ENCODE measurements at regions not wholly inside any gene's neighbourhood (a gene's known extent, or its start where the extent isn't known, plus 50 kb on each side); places are given as distances from the start of the nearest gene placed in this dataset.

DNA sequence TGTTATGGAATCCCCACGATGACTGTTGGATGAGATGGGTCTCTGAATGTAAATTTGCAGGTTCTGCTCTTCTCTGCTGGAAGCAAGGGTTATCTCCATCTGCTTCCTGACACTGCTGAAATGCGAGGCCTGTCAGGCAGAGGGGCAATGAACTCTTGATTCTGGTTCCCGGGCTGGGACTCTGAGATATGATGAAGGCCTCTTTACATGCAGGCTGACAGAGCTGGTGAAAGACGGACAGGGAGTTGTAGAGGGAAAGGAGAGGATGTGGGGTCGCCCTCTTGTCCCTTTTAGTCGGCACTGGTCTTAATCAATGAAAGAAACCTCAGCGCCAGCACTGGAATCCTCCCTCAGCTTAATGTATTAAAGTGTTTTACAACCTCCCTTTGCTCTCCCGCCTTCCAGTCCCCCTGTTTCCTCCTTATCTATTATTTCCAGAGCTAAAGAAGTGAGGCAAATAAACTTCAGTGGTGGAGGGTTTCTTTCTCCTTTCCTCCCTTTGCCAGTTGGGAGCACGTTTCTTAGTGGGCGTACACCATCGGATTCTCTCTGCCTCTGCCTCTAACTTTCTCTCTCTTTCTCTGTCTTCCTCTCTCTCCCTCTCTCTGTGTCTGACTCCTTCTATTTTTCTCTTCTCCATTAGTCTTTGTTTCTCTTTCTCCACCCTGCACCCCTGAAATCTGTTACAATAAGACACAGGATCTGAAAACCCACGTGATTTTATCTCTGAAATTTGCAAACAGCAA is 145.6 kb downstream of the BAMBI start (continued):
- TF ChIP-seq SIN3A (IDR thresholded peaks at IDR 0.05; ENCODE audit: borderline replicate concordance in 2 of 2, control insufficient read depth in 1 of 2, low read depth in 2 of 2, low read length in 2 of 2) = no peak; a peak in 1 of 4 replicates
- TF ChIP-seq ZBTB34 (CRISPR knock-in tag; IDR thresholded peaks at IDR 0.05) = no peak
- peak; percentile 53 for TF ChIP-seq STAT5A (IDR thresholded peaks at IDR 0.05; ENCODE audit: borderline replicate concordance, low read length)
- no peak for TF ChIP-seq PREB (CRISPR knock-in tag; IDR thresholded peaks at IDR 0.05)
- TF ChIP-seq, protein P1, sequence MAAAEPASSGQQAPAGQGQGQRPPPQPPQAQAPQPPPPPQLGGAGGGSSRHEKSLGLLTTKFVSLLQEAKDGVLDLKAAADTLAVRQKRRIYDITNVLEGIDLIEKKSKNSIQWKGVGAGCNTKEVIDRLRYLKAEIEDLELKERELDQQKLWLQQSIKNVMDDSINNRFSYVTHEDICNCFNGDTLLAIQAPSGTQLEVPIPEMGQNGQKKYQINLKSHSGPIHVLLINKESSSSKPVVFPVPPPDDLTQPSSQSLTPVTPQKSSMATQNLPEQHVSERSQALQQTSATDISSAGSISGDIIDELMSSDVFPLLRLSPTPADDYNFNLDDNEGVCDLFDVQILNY (CRISPR knock-in tag; IDR thresholded peaks at IDR 0.05) = no peak
- TF ChIP-seq ZNF408 (CRISPR knock-in tag; IDR thresholded peaks at IDR 0.05; ENCODE audit: low read depth) = no peak
- peak; percentile 5; the same call in 1 of the 2 replicates for TF ChIP-seq ZNF316 (IDR thresholded peaks at IDR 0.05)
- no peak for TF ChIP-seq ZNF253 (CRISPR knock-in tag; conservative IDR thresholded peaks at IDR 0.05)
- TF ChIP-seq SRF (CRISPR knock-in tag; IDR thresholded peaks at IDR 0.05) = no peak
- 0 out of 2 replicates have a peak, but pooled peaks have one; percentile 37 for TF ChIP-seq LCOR (CRISPR knock-in tag; IDR thresholded peaks at IDR 0.05)
- no peak for TF ChIP-seq PHB (CRISPR knock-in tag; IDR thresholded peaks at IDR 0.05)
- TF ChIP-seq TFAM (CRISPR knock-in tag; conservative IDR thresholded peaks at IDR 0.05) = no peak
- no peak for TF ChIP-seq GTF2A2 (tag; IDR thresholded peaks at IDR 0.05)
- peak; percentile 63 to 71; a peak in 1 of 4 replicates for TF ChIP-seq MLLT1 (IDR thresholded peaks at IDR 0.05)
- no peak for TF ChIP-seq ZNF589 (CRISPR knock-in tag; IDR thresholded peaks at IDR 0.05; ENCODE audit: low read depth)
- TF ChIP-seq NR2F6 (CRISPR knock-in tag; IDR thresholded peaks at IDR 0.05) = no peak
- TF ChIP-seq FOXM1 (IDR thresholded peaks at IDR 0.05; ENCODE audit: low read depth) = peak; percentile 29; the same call in 1 of the 2 replicates
- no peak for TF ChIP-seq FOXM1 (CRISPR knock-in tag; IDR thresholded peaks at IDR 0.05; ENCODE audit: low read depth)
- TF ChIP-seq ARID2 (IDR thresholded peaks at IDR 0.05) = no peak; the same call in 1 of the 2 replicates
- TF ChIP-seq ZC3H4 (CRISPR knock-in tag; IDR thresholded peaks at IDR 0.05; ENCODE audit: borderline replicate concordance) = no peak
- 0 out of 2 replicates have a peak, but pooled peaks have one; percentile 51 for TF ChIP-seq ZNF175 (CRISPR knock-in tag; IDR thresholded peaks at IDR 0.05; ENCODE audit: low read depth)
- TF ChIP-seq BCOR (IDR thresholded peaks at IDR 0.05) = peak; percentile 14; the same call in 1 of the 2 replicates
- no peak for TF ChIP-seq HSF4 (CRISPR knock-in tag; IDR thresholded peaks at IDR 0.05; ENCODE audit: borderline replicate concordance)
- no peak; the same call in 1 of the 2 replicates for TF ChIP-seq CC2D1A (IDR thresholded peaks at IDR 0.05)
